Caco-2 (cell line): ENCODE measurements at regions not wholly inside any gene's neighbourhood (a gene's known extent, or its start where the extent isn't known, plus 50 kb on each side); places are given as distances from the start of the nearest gene placed in this dataset.

Source experiments
- BruUV-seq: library from RNA; stranded (reverse); fragments of 400-500 nt; replicated peaks from 2 replicates; lab custom pipeline; 2021; lab: Mats Ljungman, UMichigan
- CTCF ChIA-PET: fragments of 300-600 bp; sonication (Branson Sonifier 250); formaldehyde crosslinking; loops from one replicate; lab custom pipeline; 2022; ENCODE audit warnings: antibody characterized with exemption; lab: Charles Lee
- POLR2A ChIA-PET: fragments of 300-600 bp; sonication (Branson Sonifier 250); formaldehyde crosslinking; loops from one replicate; lab custom pipeline; 2022; ENCODE audit warnings: antibody characterized with exemption; lab: Charles Lee
- DNase-seq, 2 experiments: peaks; one replicate each; pipeline versions ENCODE4 v3.0.0 to v3.0.0-alpha.2; 2020 to 2022
- H3K27me3 ChIP-seq: replicated peaks from 2 replicates; pipeline ENCODE4 v1.6.0; 2011; ENCODE audit warnings: low read length; ENCODE audit not compliant: control insufficient read depth, insufficient read depth
- H3K36me3 ChIP-seq: 2 replicates; pipeline ENCODE4 v1.5.1; 2011; ENCODE audit warnings: low read length; ENCODE audit not compliant: control insufficient read depth, insufficient read depth
- H3K4me1 ChIP-seq: fragments of 250-450 bp; sonication (Bioruptor Pico); 2 replicates; pipeline ENCODE4 v1.5.1; 2020; ENCODE audit warnings: mild to moderate bottlenecking
- H3K4me3 ChIP-seq: 2 replicates; pipeline ENCODE4 v1.5.1; 2011; ENCODE audit warnings: low read depth, mild to moderate bottlenecking, control low read depth, low read length
- H3K9me3 ChIP-seq: fragments of 250-450 bp; sonication (Bioruptor Pico); 2 replicates; pipeline ENCODE4 v1.5.1; 2020; ENCODE audit warnings: mild to moderate bottlenecking, moderate library complexity
- H3K27ac Mint-ChIP-seq: one replicate; pipeline ENCODE4 v1.8.0; 2022; ENCODE audit warnings: mixed read lengths; ENCODE audit not compliant: unreplicated experiment
- H3K27me3 Mint-ChIP-seq: one replicate; pipeline ENCODE4 v1.8.0; 2022; ENCODE audit warnings: mixed read lengths; ENCODE audit not compliant: insufficient read depth, unreplicated experiment
- H3K36me3 Mint-ChIP-seq: one replicate; pipeline ENCODE4 v1.8.0; 2022; ENCODE audit warnings: mild to moderate bottlenecking, mixed read lengths; ENCODE audit not compliant: insufficient read depth, unreplicated experiment
- H3K4me1 Mint-ChIP-seq: one replicate; pipeline ENCODE4 v1.8.0; 2022; ENCODE audit warnings: low read depth, mixed read lengths; ENCODE audit not compliant: unreplicated experiment
- H3K4me3 Mint-ChIP-seq: one replicate; pipeline ENCODE4 v1.8.0; 2022; ENCODE audit warnings: mild to moderate bottlenecking, moderate library complexity, mixed read lengths; ENCODE audit not compliant: unreplicated experiment
- H3K9me3 Mint-ChIP-seq: one replicate; pipeline ENCODE4 v1.8.0; 2022; ENCODE audit warnings: mixed read lengths; ENCODE audit not compliant: unreplicated experiment
- intact Hi-C: fragments of 100-400 bp; cut with micrococcal nuclease; formaldehyde crosslinking; loops from one replicate; pipeline ENCODE4 v1.10.0; 2022; ENCODE audit not compliant: unreplicated experiment
- TF ChIP-seq, protein P1 (sequence below), 2 experiments: fragments of 200-600 bp in 1 of 2; IDR thresholded peaks; 1 replicate in 1 of 2; 2 replicates in 1 of 2; pipeline versions ENCODE4 v1.5.1 to v1.8.0; 2011 to 2022; ENCODE audit warnings: antibody characterized with exemption in 1 of 2, control low read depth in 1 of 2, inconsistent platforms in 1 of 2, low read depth in 1 of 2, low read length in 1 of 2, mild to moderate bottlenecking in 1 of 2, moderate library complexity in 1 of 2; ENCODE audit not compliant: insufficient read depth in 1 of 2, severe bottlenecking in 1 of 2, unreplicated experiment in 1 of 2

DNA sequence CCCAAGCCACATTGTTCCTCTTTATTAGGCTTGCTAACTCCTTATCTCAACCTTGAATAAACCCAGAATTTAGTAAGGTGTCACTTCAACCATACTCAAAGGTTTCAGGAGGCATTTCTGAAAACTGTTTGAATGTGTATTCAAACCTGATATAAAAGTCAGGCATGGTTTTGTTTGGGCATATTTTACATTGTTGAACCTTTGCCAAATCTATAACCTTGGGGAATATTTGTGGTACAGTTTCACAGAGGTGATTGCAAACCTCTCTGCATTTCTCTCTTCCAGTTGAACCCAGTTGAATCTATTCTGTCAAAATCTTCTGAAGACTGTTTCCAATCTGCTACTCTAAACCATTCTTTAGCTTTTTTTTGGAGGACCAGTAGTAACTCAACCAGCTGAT lies 409.0 kb downstream of the TECRL start:
- CTCF ChIA-PET = no interaction called here
- Histone ChIP-seq H3K36me3 (no peaks in the 10 kb centered on the region), H3K4me1 (peaks cover 20% of the 10 kb centered on the region; the same call in 1 of the 2 replicates), H3K9me3 (no peaks in the 10 kb centered on the region), H3K4me3 (no peak overlapping the region), H3K27me3 (no peaks in the 10 kb centered on the region)
- POLR2A ChIA-PET = no interaction called here
- Mint-ChIP-seq H3K4me3 (no peak overlapping the region), H3K9me3 (peaks cover 14% of the 10 kb centered on the region), H3K27me3 (no peaks in the 10 kb centered on the region), H3K27ac (no peak overlapping the region), H3K36me3 (no peaks in the 10 kb centered on the region), H3K4me1 (peaks cover 8% of the 10 kb centered on the region)
- DNase-seq = no peak
- intact Hi-C loops = no loop called here
- TF ChIP-seq, protein P1, sequence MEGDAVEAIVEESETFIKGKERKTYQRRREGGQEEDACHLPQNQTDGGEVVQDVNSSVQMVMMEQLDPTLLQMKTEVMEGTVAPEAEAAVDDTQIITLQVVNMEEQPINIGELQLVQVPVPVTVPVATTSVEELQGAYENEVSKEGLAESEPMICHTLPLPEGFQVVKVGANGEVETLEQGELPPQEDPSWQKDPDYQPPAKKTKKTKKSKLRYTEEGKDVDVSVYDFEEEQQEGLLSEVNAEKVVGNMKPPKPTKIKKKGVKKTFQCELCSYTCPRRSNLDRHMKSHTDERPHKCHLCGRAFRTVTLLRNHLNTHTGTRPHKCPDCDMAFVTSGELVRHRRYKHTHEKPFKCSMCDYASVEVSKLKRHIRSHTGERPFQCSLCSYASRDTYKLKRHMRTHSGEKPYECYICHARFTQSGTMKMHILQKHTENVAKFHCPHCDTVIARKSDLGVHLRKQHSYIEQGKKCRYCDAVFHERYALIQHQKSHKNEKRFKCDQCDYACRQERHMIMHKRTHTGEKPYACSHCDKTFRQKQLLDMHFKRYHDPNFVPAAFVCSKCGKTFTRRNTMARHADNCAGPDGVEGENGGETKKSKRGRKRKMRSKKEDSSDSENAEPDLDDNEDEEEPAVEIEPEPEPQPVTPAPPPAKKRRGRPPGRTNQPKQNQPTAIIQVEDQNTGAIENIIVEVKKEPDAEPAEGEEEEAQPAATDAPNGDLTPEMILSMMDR (IDR thresholded peaks at IDR 0.05; ENCODE audit: insufficient read depth in 1 of 2, low read depth in 1 of 2, low read length in 1 of 2, severe bottlenecking in 1 of 2, unreplicated experiment in 1 of 2) = no peak
- BruUV-seq = no TSS peak

DNA sequence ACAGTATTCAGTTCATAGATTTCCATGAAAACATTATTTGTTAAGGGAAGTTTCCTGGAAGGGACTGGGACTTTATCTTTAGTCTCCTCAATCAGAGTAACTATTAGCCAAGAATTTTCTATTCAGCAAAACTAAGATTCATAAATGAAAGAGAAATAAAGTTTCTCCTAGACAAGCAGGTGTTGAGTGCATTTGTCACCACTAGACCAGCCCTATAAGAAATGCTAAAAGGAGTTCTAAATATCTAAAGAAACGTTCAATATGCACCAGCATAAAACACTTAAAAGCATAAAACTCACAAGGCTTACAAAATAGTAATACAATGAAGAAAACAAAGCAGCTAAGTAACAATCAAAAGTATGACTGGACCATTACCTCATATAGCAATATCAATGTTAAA lies 423.0 kb downstream of the TECRL start:
- Mint-ChIP-seq H3K4me1 (no peaks in the 10 kb centered on the region), H3K36me3 (no peaks in the 10 kb centered on the region), H3K4me3 (no peak overlapping the region), H3K27me3 (no peaks in the 10 kb centered on the region), H3K27ac (no peak overlapping the region), H3K9me3 (peaks cover 29% of the 10 kb centered on the region)
- TF ChIP-seq, protein P1 (IDR thresholded peaks at IDR 0.05; ENCODE audit: insufficient read depth in 1 of 2, low read depth in 1 of 2, low read length in 1 of 2, severe bottlenecking in 1 of 2, unreplicated experiment in 1 of 2) = no peak
- peaks cover 5% of the 10 kb centered on the region; the same call in 1 of the 2 replicates for H3K9me3 ChIP-seq
- POLR2A ChIA-PET = no interaction called here
- no peaks in the 10 kb centered on the region for H3K27me3 ChIP-seq
- no TSS peak for BruUV-seq
- no peaks in the 10 kb centered on the region for H3K4me1 ChIP-seq
- H3K36me3 ChIP-seq = no peaks in the 10 kb centered on the region
- no peak overlapping the region for H3K4me3 ChIP-seq
- intact Hi-C loops = no loop called here
- CTCF ChIA-PET = no interaction called here
- no peak for DNase-seq

DNA sequence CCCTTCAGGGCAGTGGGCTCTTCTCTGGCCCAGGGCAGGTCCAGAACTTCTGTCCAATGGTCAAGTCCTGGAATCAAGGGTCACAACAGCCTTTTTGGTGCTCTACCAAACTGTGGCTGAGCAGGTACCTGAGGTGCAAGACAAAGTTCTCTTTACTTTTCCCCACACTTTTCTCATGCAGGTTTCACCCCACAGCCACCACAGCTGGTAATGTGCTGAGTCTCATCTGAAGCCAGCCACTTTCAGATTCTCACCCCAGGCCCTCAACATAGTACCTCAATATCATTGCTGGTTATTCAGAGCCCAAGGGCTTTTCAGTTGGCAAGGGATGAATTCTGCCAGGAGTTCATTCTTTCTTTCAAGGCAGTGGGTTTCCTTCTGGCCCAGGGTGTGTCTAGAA lies 426.0 kb downstream of the TECRL start:
- TF ChIP-seq, protein P1 (IDR thresholded peaks at IDR 0.05; ENCODE audit: insufficient read depth in 1 of 2, low read depth in 1 of 2, low read length in 1 of 2, severe bottlenecking in 1 of 2, unreplicated experiment in 1 of 2) = no peak
- ChIA-PET CTCF (no interaction called here), POLR2A (no interaction called here)
- intact Hi-C loops = no loop called here
- H3K9me3 ChIP-seq = peaks cover 5% of the 10 kb centered on the region; the same call in 1 of the 2 replicates
- no peaks in the 10 kb centered on the region for H3K27me3 ChIP-seq
- Mint-ChIP-seq H3K4me3 (no peak overlapping the region), H3K27me3 (no peaks in the 10 kb centered on the region), H3K4me1 (no peaks in the 10 kb centered on the region), H3K36me3 (no peaks in the 10 kb centered on the region), H3K27ac (no peak overlapping the region), H3K9me3 (peaks cover 20% of the 10 kb centered on the region)
- BruUV-seq = no TSS peak
- H3K4me3 ChIP-seq = no peak overlapping the region
- no peak for DNase-seq
- H3K4me1 ChIP-seq = no peaks in the 10 kb centered on the region
- H3K36me3 ChIP-seq = no peaks in the 10 kb centered on the region
